ENCODE measurements at regions not wholly inside any gene's neighbourhood (a gene's known extent, or its start where the extent isn't known, plus 50 kb on each side); places are given as distances from the start of the nearest gene placed in this dataset.

- TF ChIP-seq CTCF (IDR thresholded peaks at IDR 0.05), result no peak
- no peak for TF ChIP-seq POLR2A (IDR thresholded peaks at IDR 0.05)
These were observed 482.0 kb downstream of the DTWD2 start for GRCh38 chr5:118506217-118506852.

Measured in thyroid gland (tissue), 4 donors.